HEK293T (cell line): ENCODE measurements at regions not wholly inside any gene's neighbourhood (a gene's known extent, or its start where the extent isn't known, plus 50 kb on each side); places are given as distances from the start of the nearest gene placed in this dataset.

ENCODE experiments used
- BHLHE40 ChIP-seq: fragments of 450-650 bp; IDR thresholded peaks from 2 replicates; pipeline ENCODE4 v1.6.1; 2016; ENCODE audit warnings: mild to moderate bottlenecking, moderate library complexity, borderline replicate concordance
- ELF4 ChIP-seq: fragments of 450-650 bp; IDR thresholded peaks from 2 replicates; pipeline ENCODE4 v1.6.1; 2017; ENCODE audit warnings: antibody characterized with exemption
- FOXA1 ChIP-seq: fragments of 450-650 bp; IDR thresholded peaks from 2 replicates; pipeline ENCODE4 v1.6.1; 2016; ENCODE audit warnings: mild to moderate bottlenecking
- FOXM1 ChIP-seq: fragments of 450-650 bp; IDR thresholded peaks from 2 replicates; pipeline ENCODE4 v1.6.1; 2017; ENCODE audit warnings: mild to moderate bottlenecking, borderline replicate concordance
- HDGF ChIP-seq: fragments of 450-650 bp; IDR thresholded peaks from 2 replicates; pipeline ENCODE4 v1.6.1; 2017; ENCODE audit warnings: antibody characterized with exemption, borderline replicate concordance
- LEF1 ChIP-seq: fragments of 450-650 bp; IDR thresholded peaks from 2 replicates; pipeline ENCODE4 v1.6.1; 2017; ENCODE audit warnings: mild to moderate bottlenecking, borderline replicate concordance
- SP1 ChIP-seq: fragments of 450-650 bp; IDR thresholded peaks from 2 replicates; pipeline ENCODE4 v1.6.1; 2017
- SUZ12 ChIP-seq: fragments of 450-650 bp; IDR thresholded peaks from 2 replicates; pipeline ENCODE4 v1.6.1; 2016; ENCODE audit warnings: mild to moderate bottlenecking

DNA sequence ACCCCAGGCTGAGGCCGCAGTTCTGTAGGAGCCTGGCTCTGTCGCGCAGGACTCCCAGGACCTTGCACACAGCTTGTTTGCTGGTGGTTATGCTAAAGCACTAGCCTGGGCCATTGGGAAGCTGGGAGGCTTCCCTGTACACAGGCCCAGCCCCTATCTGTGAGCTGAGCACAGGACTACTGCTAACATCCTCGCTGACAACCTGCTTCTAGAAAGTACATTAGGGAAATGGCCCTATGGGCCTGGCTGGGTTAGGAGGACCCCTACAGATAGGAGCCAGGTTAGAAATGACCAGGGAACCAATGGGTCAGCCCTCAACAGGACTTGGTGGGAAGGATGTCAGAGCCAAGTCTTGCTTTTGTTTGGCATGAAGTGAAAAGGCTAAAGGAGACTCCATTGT is 219.4 kb upstream of the LNX1 start:
- TF ChIP-seq BHLHE40 (no peak), SP1 (no peak), ELF4 (no peak), FOXA1 (no peak), LEF1 (no peak), HDGF (no peak), SUZ12 (no peak), FOXM1 (no peak)
